Caco-2 (cell line): ENCODE measurements at regions not wholly inside any gene's neighbourhood (a gene's known extent, or its start where the extent isn't known, plus 50 kb on each side); places are given as distances from the start of the nearest gene placed in this dataset.
"Not testable (repeated sequence)": the region's sequence is repeated elsewhere in the genome, so short reads cannot be mapped to it uniquely, and the experiment has no call there.

ENCODE experiments used
- BruUV-seq: library from RNA; stranded (reverse); fragments of 400-500 nt; replicated peaks from 2 replicates; lab custom pipeline; 2021; lab: Mats Ljungman, UMichigan
- CTCF ChIA-PET: fragments of 300-600 bp; sonication (Branson Sonifier 250); formaldehyde crosslinking; loops from one replicate; lab custom pipeline; 2022; ENCODE audit warnings: antibody characterized with exemption; lab: Charles Lee
- POLR2A ChIA-PET: fragments of 300-600 bp; sonication (Branson Sonifier 250); formaldehyde crosslinking; loops from one replicate; lab custom pipeline; 2022; ENCODE audit warnings: antibody characterized with exemption; lab: Charles Lee
- DNase-seq, 2 experiments: peaks; one replicate each; pipeline versions ENCODE4 v3.0.0 to v3.0.0-alpha.2; 2020 to 2022
- H3K27me3 ChIP-seq: replicated peaks from 2 replicates; pipeline ENCODE4 v1.6.0; 2011; ENCODE audit warnings: low read length; ENCODE audit not compliant: control insufficient read depth, insufficient read depth
- H3K36me3 ChIP-seq: 2 replicates; pipeline ENCODE4 v1.5.1; 2011; ENCODE audit warnings: low read length; ENCODE audit not compliant: control insufficient read depth, insufficient read depth
- H3K4me1 ChIP-seq: fragments of 250-450 bp; sonication (Bioruptor Pico); 2 replicates; pipeline ENCODE4 v1.5.1; 2020; ENCODE audit warnings: mild to moderate bottlenecking
- H3K4me3 ChIP-seq: 2 replicates; pipeline ENCODE4 v1.5.1; 2011; ENCODE audit warnings: low read depth, mild to moderate bottlenecking, control low read depth, low read length
- H3K9me3 ChIP-seq: fragments of 250-450 bp; sonication (Bioruptor Pico); 2 replicates; pipeline ENCODE4 v1.5.1; 2020; ENCODE audit warnings: mild to moderate bottlenecking, moderate library complexity
- H3K27ac Mint-ChIP-seq: one replicate; pipeline ENCODE4 v1.8.0; 2022; ENCODE audit warnings: mixed read lengths; ENCODE audit not compliant: unreplicated experiment
- H3K27me3 Mint-ChIP-seq: one replicate; pipeline ENCODE4 v1.8.0; 2022; ENCODE audit warnings: mixed read lengths; ENCODE audit not compliant: insufficient read depth, unreplicated experiment
- H3K36me3 Mint-ChIP-seq: one replicate; pipeline ENCODE4 v1.8.0; 2022; ENCODE audit warnings: mild to moderate bottlenecking, mixed read lengths; ENCODE audit not compliant: insufficient read depth, unreplicated experiment
- H3K4me1 Mint-ChIP-seq: one replicate; pipeline ENCODE4 v1.8.0; 2022; ENCODE audit warnings: low read depth, mixed read lengths; ENCODE audit not compliant: unreplicated experiment
- H3K4me3 Mint-ChIP-seq: one replicate; pipeline ENCODE4 v1.8.0; 2022; ENCODE audit warnings: mild to moderate bottlenecking, moderate library complexity, mixed read lengths; ENCODE audit not compliant: unreplicated experiment
- H3K9me3 Mint-ChIP-seq: one replicate; pipeline ENCODE4 v1.8.0; 2022; ENCODE audit warnings: mixed read lengths; ENCODE audit not compliant: unreplicated experiment
- intact Hi-C: fragments of 100-400 bp; cut with micrococcal nuclease; formaldehyde crosslinking; loops from one replicate; pipeline ENCODE4 v1.10.0; 2022; ENCODE audit not compliant: unreplicated experiment
- TF ChIP-seq, protein P1 (sequence below), 2 experiments: fragments of 200-600 bp in 1 of 2; IDR thresholded peaks; 1 replicate in 1 of 2; 2 replicates in 1 of 2; pipeline versions ENCODE4 v1.5.1 to v1.8.0; 2011 to 2022; ENCODE audit warnings: antibody characterized with exemption in 1 of 2, control low read depth in 1 of 2, inconsistent platforms in 1 of 2, low read depth in 1 of 2, low read length in 1 of 2, mild to moderate bottlenecking in 1 of 2, moderate library complexity in 1 of 2; ENCODE audit not compliant: insufficient read depth in 1 of 2, severe bottlenecking in 1 of 2, unreplicated experiment in 1 of 2

DNA sequence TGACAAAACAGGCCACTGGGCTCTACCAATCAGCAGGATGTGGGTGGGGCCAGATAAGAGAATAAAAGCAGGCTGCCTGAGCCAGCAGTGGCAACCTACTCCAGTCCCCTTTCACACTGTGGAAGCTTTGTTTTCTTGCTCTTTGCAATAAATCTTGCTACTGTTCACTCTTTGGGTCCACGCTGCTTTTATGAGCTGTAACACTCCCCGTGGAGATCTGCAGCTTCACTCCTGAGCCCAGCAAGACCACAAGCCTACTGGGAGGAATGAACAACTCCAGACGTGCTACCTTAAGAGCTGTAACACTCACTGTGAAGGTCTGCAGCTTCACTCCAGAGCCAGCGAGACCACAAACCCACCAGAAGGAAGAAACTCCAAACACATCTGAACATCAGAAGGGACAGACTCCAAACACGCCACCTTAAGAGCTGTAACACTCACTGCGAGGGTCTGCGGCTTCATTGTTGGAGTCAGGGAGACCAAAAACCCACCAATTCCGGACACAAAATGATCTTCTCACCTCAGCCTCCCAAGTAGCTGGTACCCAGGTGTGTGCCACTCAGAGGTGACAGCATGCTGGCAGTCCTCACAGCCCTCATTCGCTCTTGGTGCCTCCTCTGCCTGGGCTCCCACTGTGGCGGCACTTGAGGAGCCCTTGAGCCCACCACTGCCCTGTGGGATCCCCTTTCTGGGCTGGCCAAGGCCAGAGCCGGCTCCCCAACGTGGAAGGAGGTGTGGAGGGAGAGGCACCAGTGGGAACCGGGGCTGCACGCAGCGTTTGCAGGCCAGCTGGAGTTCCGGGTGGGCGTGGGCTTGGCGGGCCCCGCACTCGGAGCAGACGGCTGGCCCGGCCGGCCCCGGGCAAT lies 66.0 kb upstream of the SLC25A43 start:
- DNase-seq, H3K27ac Mint-ChIP-seq, CTCF ChIA-PET, H3K4me3 Mint-ChIP-seq, H3K9me3 ChIP-seq, H3K36me3 ChIP-seq, H3K27me3 ChIP-seq, H3K4me1 Mint-ChIP-seq, H3K27me3 Mint-ChIP-seq, POLR2A ChIA-PET, H3K9me3 Mint-ChIP-seq, intact Hi-C loops, H3K36me3 Mint-ChIP-seq, H3K4me1 ChIP-seq, H3K4me3 ChIP-seq: not testable (repeated sequence)
- TSS peak; percentile 88 for BruUV-seq

DNA sequence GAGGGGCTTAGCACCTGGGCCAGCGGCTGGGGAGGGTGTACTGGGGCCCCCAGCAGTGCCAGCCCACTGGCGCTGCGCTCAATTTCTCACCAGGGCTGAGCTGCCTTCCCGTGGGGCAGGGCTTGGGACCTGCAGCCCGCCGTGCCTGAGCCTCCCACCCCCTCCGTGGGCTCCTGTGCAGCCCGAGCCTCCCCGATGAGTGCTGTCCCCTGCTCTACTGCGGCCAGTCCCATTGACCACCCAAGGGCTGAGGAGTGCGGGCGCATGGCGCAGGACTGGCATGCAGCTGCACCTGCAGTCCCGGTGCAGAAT lies 65.5 kb upstream of the SLC25A43 start:
- POLR2A ChIA-PET, DNase-seq, H3K4me1 ChIP-seq, H3K9me3 ChIP-seq, H3K36me3 Mint-ChIP-seq, BruUV-seq, H3K4me1 Mint-ChIP-seq, H3K4me3 Mint-ChIP-seq, H3K27me3 ChIP-seq, intact Hi-C loops, H3K27me3 Mint-ChIP-seq, H3K9me3 Mint-ChIP-seq, H3K36me3 ChIP-seq, CTCF ChIA-PET, H3K4me3 ChIP-seq, H3K27ac Mint-ChIP-seq: not testable (repeated sequence)

DNA sequence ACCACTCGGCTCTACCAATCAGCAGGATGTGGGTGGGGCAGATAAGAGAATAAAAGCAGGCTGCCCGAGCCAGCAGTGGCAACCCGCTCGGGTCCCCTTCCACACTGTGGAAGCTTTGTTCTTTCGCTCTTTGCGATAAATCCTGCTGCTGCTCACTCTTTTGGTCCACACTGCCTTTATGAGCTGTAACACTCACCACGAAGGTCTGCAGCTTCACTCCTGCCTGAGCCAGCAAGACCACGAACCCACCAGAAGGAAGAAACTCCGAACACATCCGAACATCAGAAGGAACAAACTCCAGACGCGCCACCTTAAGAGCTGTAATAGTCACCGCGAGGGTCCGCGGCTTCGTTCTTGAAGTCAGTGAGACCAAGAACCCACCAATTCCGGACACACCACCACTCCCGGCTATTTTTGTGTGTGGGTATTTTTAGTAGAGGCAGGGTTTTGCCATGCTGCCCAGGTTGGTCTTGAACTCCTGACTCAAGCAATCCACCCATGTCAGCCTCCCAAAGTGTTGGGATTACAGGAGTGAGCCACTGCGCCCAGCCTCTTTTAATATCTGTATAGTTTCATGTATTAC lies 64.6 kb upstream of the SLC25A43 start:
- DNase-seq, H3K27me3 ChIP-seq, H3K4me3 Mint-ChIP-seq, H3K27me3 Mint-ChIP-seq, H3K9me3 ChIP-seq, H3K4me3 ChIP-seq, POLR2A ChIA-PET, H3K9me3 Mint-ChIP-seq, H3K27ac Mint-ChIP-seq, intact Hi-C loops, H3K36me3 ChIP-seq, H3K4me1 Mint-ChIP-seq, H3K36me3 Mint-ChIP-seq, H3K4me1 ChIP-seq, CTCF ChIA-PET: not testable (repeated sequence)
- TSS peak; percentile 57 for BruUV-seq

DNA sequence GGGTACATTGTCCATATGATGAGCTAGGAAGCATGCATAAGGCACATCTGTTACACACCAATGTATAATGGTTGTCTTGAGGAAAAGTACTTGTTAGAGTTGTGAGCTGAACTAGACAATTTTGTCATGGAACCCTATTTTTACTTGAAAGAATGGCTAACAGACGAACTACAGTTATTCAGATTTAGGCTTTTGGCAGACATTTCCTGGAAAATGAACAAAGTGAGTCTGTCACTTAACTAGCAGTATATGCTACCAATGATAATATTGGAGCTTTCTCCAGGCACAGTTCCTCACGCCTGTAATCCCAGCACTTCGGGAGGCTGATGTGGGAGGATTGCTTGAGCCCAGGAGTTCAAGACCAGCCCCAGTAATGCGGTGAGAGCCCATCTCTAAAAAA lies 61.9 kb upstream of the SLC25A43 start:
- no TSS peak for BruUV-seq
- intact Hi-C loops: no loop called here

More for the DNA sequence above, 61.9 kb upstream of the SLC25A43 start:
- Mint-ChIP-seq H3K27me3 (no peaks in the 10 kb centered on the region), H3K4me1 (no peaks in the 10 kb centered on the region), H3K36me3 (no peaks in the 10 kb centered on the region), H3K9me3 (no peaks in the 10 kb centered on the region), H3K27ac (no peak overlapping the region), H3K4me3 (no peak overlapping the region)
- ChIA-PET POLR2A (no interaction called here), CTCF (no interaction called here)
- Histone ChIP-seq H3K4me1 (no peaks in the 10 kb centered on the region), H3K4me3 (no peak overlapping the region), H3K27me3 (no peaks in the 10 kb centered on the region), H3K9me3 (no peaks in the 10 kb centered on the region), H3K36me3 (no peaks in the 10 kb centered on the region)
- DNase-seq: no peak
- TF ChIP-seq, protein P1, sequence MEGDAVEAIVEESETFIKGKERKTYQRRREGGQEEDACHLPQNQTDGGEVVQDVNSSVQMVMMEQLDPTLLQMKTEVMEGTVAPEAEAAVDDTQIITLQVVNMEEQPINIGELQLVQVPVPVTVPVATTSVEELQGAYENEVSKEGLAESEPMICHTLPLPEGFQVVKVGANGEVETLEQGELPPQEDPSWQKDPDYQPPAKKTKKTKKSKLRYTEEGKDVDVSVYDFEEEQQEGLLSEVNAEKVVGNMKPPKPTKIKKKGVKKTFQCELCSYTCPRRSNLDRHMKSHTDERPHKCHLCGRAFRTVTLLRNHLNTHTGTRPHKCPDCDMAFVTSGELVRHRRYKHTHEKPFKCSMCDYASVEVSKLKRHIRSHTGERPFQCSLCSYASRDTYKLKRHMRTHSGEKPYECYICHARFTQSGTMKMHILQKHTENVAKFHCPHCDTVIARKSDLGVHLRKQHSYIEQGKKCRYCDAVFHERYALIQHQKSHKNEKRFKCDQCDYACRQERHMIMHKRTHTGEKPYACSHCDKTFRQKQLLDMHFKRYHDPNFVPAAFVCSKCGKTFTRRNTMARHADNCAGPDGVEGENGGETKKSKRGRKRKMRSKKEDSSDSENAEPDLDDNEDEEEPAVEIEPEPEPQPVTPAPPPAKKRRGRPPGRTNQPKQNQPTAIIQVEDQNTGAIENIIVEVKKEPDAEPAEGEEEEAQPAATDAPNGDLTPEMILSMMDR (IDR thresholded peaks at IDR 0.05; ENCODE audit: insufficient read depth in 1 of 2, low read depth in 1 of 2, low read length in 1 of 2, severe bottlenecking in 1 of 2, unreplicated experiment in 1 of 2): no peak
